B cell (primary cell): ENCODE measurements at regions not wholly inside any gene's neighbourhood (a gene's known extent, or its start where the extent isn't known, plus 50 kb on each side); places are given as distances from the start of the nearest gene placed in this dataset.

Source experiments
- ATAC-seq: fragments of 200-7000 bp; cut with Tn5 transposase; one replicate; pipeline ENCODE4 v1.10.0; 2021; ENCODE audit warnings: low read depth, mild to moderate bottlenecking, moderate number of reproducible peaks, moderate library complexity
- CTCF ChIA-PET: fragments of 350-600 bp; sonication (Branson Sonifier 250); formaldehyde crosslinking; loops from one replicate; lab custom pipeline; 2021; ENCODE audit warnings: antibody characterized with exemption, inconsistent platforms; lab: Charles Lee
- POLR2A ChIA-PET: fragments of 350-600 bp; sonication (Branson Sonifier 250); formaldehyde crosslinking; loops from one replicate; lab custom pipeline; 2021; ENCODE audit warnings: antibody characterized with exemption; lab: Charles Lee
- DNase-seq: peaks from one replicate; pipeline ENCODE4 v3.0.0; 2013
- H2AFZ ChIP-seq: 2 replicates; pipeline ENCODE4 v1.6.1; 2012; ENCODE audit warnings: mild to moderate bottlenecking, low read depth, low read length; ENCODE audit not compliant: insufficient read depth, poor library complexity, severe bottlenecking
- H3K27ac ChIP-seq, 2 donors: 1 replicate in 1 of 2; 2 replicates in 1 of 2; pipeline ENCODE4 v1.5.1; 2012 to 2013; ENCODE audit warnings: low read length in 2 of 2, mild to moderate bottlenecking in 2 of 2, moderate library complexity in 1 of 2
- H3K27me3 ChIP-seq, 4 experiments: fragments of 200-600 bp in 1 of 4; sonication (generic) in 1 of 4; replicated peaks in 1 of 4; 1 replicate in 2 of 4; 2 replicates in 2 of 4; pipeline versions ENCODE4 v1.6.1 to v1.7.0; 2013 to 2016; ENCODE audit warnings: low read length in 3 of 4, mild to moderate bottlenecking in 2 of 4, mixed read lengths in 1 of 4, moderate library complexity in 1 of 4; ENCODE audit not compliant: insufficient read depth in 4 of 4, control insufficient read depth in 3 of 4; ENCODE audit errors: control extremely low read depth in 1 of 4
- H3K36me3 ChIP-seq, 2 experiments: replicated peaks in 1 of 2; 1 replicate in 1 of 2; 2 replicates in 1 of 2; pipeline versions ENCODE4 v1.6.1 to v1.7.1; 2013; ENCODE audit warnings: low read length in 1 of 2; ENCODE audit not compliant: insufficient read depth in 2 of 2, control insufficient read depth in 1 of 2; ENCODE audit errors: control extremely low read depth in 1 of 2, extremely low read depth in 1 of 2
- H3K4me1 ChIP-seq, 2 donors: fragments of 200-600 bp in 1 of 2; sonication (generic) in 1 of 2; 1 replicate in 1 of 2; 2 replicates in 1 of 2; pipeline versions ENCODE4 v1.5.1 to v1.6.1; 2013 to 2017; ENCODE audit warnings: low read length in 2 of 2; ENCODE audit not compliant: control insufficient read depth in 2 of 2, insufficient read depth in 2 of 2
- H3K4me2 ChIP-seq: replicated peaks from 2 replicates; pipeline ENCODE3; 2012; ENCODE audit warnings: mild to moderate bottlenecking, low read depth, low read length; ENCODE audit not compliant: poor library complexity, severe bottlenecking
- H3K4me3 ChIP-seq, 5 experiments: fragments of 200-600 bp in 1 of 5; sonication (generic) in 1 of 5; 1 replicate in 3 of 5; 2 replicates in 2 of 5; pipeline versions ENCODE4 v1.5.1 to v1.7.0; 2011 to 2016; ENCODE audit warnings: low read length in 4 of 5, mild to moderate bottlenecking in 4 of 5, low read depth in 2 of 5, control low read depth in 1 of 5, moderate library complexity in 1 of 5; ENCODE audit not compliant: insufficient read depth in 1 of 5; ENCODE audit errors: control extremely low read depth in 1 of 5, extremely low read depth in 1 of 5
- H3K79me2 ChIP-seq: fragments of 200-600 bp; sonication (generic); one replicate; pipeline ENCODE4 v1.6.0; 2016; ENCODE audit warnings: low read length; ENCODE audit not compliant: control insufficient read depth, insufficient read depth
- H3K9ac ChIP-seq: fragments of 200-600 bp; sonication (generic); 2 replicates; pipeline ENCODE4 v1.6.1; 2017; ENCODE audit warnings: mild to moderate bottlenecking, low read length, moderate library complexity
- H3K9me3 ChIP-seq, 3 donors: one replicate each; pipeline versions ENCODE4 v1.6.1 to v1.7.1; 2013; ENCODE audit warnings: low read length in 2 of 3; ENCODE audit not compliant: control insufficient read depth in 2 of 3, insufficient read depth in 1 of 3; ENCODE audit errors: control extremely low read depth in 1 of 3
- H4K20me1 ChIP-seq: 2 replicates; pipeline ENCODE4 v1.6.0; 2012; ENCODE audit warnings: mild to moderate bottlenecking, low read length; ENCODE audit not compliant: insufficient read depth, control insufficient read depth, poor library complexity, severe bottlenecking
- H3K27ac Mint-ChIP-seq: one replicate; pipeline ENCODE4 v1.8.0; 2021; ENCODE audit warnings: mixed read lengths
- H3K27me3 Mint-ChIP-seq: one replicate; pipeline ENCODE4 v1.8.0; 2021; ENCODE audit warnings: mixed read lengths
- H3K4me1 Mint-ChIP-seq: one replicate; pipeline ENCODE4 v1.8.0; 2021; ENCODE audit warnings: mixed read lengths
- H3K4me3 Mint-ChIP-seq: one replicate; pipeline ENCODE4 v1.8.0; 2021; ENCODE audit warnings: mixed read lengths
- H3K9me3 Mint-ChIP-seq: one replicate; pipeline ENCODE4 v1.8.0; 2022; ENCODE audit warnings: mixed read lengths; ENCODE audit not compliant: insufficient read depth
- EZH2 ChIP-seq: IDR thresholded peaks from 2 replicates; pipeline ENCODE4 v1.6.1; 2012; ENCODE audit warnings: borderline replicate concordance, low read depth, mild to moderate bottlenecking, moderate library complexity, low read length; ENCODE audit not compliant: insufficient read depth, poor library complexity, severe bottlenecking
- WGBS: methylation state at CpG from one replicate; pipeline ENCODE4 v1.1.5; 2013; ENCODE audit warnings: missing lambda C conversion rate; ENCODE audit not compliant: insufficient coverage; 5-methylcytosine and 5-hydroxymethylcytosine counted together
- intact Hi-C: fragments of 100-400 bp; cut with micrococcal nuclease; formaldehyde crosslinking; loops from one replicate; pipeline ENCODE4 v1.10.0; 2022
- TF ChIP-seq, protein P1 (sequence below): fragments of 200-600 bp; IDR thresholded peaks from one replicate; pipeline ENCODE4 v1.8.0; 2022; ENCODE audit warnings: antibody characterized with exemption, mild to moderate bottlenecking

- Histone ChIP-seq H3K9me3 (no peaks in the 10 kb centered on the region), H3K36me3 (no peaks in the 10 kb centered on the region), H3K4me2 (no peak overlapping the region), H3K79me2 (no peaks in the 10 kb centered on the region), H3K4me1 (no peaks in the 10 kb centered on the region), H2AFZ (no peak overlapping the region), H3K27me3 (no peaks in the 10 kb centered on the region), H3K27ac (no peak overlapping the region), H3K4me3 (no peak overlapping the region), H4K20me1 (no peaks in the 10 kb centered on the region), H3K9ac (no peak overlapping the region)
- ChIA-PET CTCF (interaction anchor here (0.9 kb wide), 1 partner anchor 556 kb away, joined by 3 read pairs; no protein-coding TSS in a partner anchor), POLR2A (interaction anchor here (0.8 kb wide), 1 partner anchor 13 kb away, joined by 3 read pairs; no protein-coding TSS in a partner anchor)
- no peak for ATAC-seq
- no peak for TF ChIP-seq EZH2
- no peaks in the 10 kb centered on the region for H3K27me3 Mint-ChIP-seq
- H3K4me1 Mint-ChIP-seq, result peaks cover 2% of the 10 kb centered on the region
- intact Hi-C loops, result no loop called here
- peaks cover 3% of the 10 kb centered on the region for H3K9me3 Mint-ChIP-seq
- WGBS, result no CpG with 5 or more reads among the region's 5 CpGs
- no peak overlapping the region for H3K4me3 Mint-ChIP-seq
- DNase-seq, result no peak
- H3K27ac Mint-ChIP-seq, result no peak overlapping the region
Observed at GRCh38 chr21:35607406-35607805, 452.9 kb downstream of the SETD4 start.

GRCh38 chr21:35606578-35606977 is 453.7 kb downstream of the SETD4 start:
- H3K4me3 ChIP-seq, result no peak overlapping the region
- no peaks in the 10 kb centered on the region for H4K20me1 ChIP-seq
- H3K4me1 ChIP-seq, result no peaks in the 10 kb centered on the region
- H3K27me3 Mint-ChIP-seq, result no peaks in the 10 kb centered on the region
- no peaks in the 10 kb centered on the region for H3K79me2 ChIP-seq
- ATAC-seq, result no peak
- no peak overlapping the region for H2AFZ ChIP-seq
- intact Hi-C loops, result no loop called here
- peaks cover 3% of the 10 kb centered on the region for H3K9me3 Mint-ChIP-seq
- DNase-seq, result no peak
- H3K27ac Mint-ChIP-seq, result no peak overlapping the region
- H3K9ac ChIP-seq, result no peak overlapping the region
- TF ChIP-seq, protein P1, sequence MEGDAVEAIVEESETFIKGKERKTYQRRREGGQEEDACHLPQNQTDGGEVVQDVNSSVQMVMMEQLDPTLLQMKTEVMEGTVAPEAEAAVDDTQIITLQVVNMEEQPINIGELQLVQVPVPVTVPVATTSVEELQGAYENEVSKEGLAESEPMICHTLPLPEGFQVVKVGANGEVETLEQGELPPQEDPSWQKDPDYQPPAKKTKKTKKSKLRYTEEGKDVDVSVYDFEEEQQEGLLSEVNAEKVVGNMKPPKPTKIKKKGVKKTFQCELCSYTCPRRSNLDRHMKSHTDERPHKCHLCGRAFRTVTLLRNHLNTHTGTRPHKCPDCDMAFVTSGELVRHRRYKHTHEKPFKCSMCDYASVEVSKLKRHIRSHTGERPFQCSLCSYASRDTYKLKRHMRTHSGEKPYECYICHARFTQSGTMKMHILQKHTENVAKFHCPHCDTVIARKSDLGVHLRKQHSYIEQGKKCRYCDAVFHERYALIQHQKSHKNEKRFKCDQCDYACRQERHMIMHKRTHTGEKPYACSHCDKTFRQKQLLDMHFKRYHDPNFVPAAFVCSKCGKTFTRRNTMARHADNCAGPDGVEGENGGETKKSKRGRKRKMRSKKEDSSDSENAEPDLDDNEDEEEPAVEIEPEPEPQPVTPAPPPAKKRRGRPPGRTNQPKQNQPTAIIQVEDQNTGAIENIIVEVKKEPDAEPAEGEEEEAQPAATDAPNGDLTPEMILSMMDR, result no peak
- TF ChIP-seq EZH2, result no peak
- H3K27me3 ChIP-seq, result no peaks in the 10 kb centered on the region
- H3K4me3 Mint-ChIP-seq, result no peak overlapping the region
- H3K4me2 ChIP-seq, result no peak overlapping the region
- no peaks in the 10 kb centered on the region for H3K9me3 ChIP-seq
- ChIA-PET CTCF (interaction anchor here (0.9 kb wide), 1 partner anchor 555 kb away, joined by 3 read pairs; no protein-coding TSS in a partner anchor), POLR2A (interaction anchor here (0.8 kb wide), 1 partner anchor 12 kb away, joined by 3 read pairs; no protein-coding TSS in a partner anchor)
- no peak overlapping the region for H3K27ac ChIP-seq
- WGBS, result 100% methylated on average over 1 of the region's 2 CpGs
- H3K4me1 Mint-ChIP-seq, result peaks cover 2% of the 10 kb centered on the region
- H3K36me3 ChIP-seq, result no peaks in the 10 kb centered on the region
